CD4-positive, alpha-beta T cell treated with Interleukin-1 beta for 1 hour (primary cell): ENCODE measurements at regions not wholly inside any gene's neighbourhood (a gene's known extent, or its start where the extent isn't known, plus 50 kb on each side); places are given as distances from the start of the nearest gene placed in this dataset.

Experiments used
- DNase-seq, 2 donors: peaks; one replicate each; pipeline ENCODE4 v3.0.0-alpha.2; 2020 to 2022

- no peak for DNase-seq
Measured at GRCh38 chr11:115911613-115912346, 407.6 kb upstream of the CADM1 start.

- DNase-seq, result no peak
Measured at GRCh38 chr11:115910379-115910778, 406.2 kb upstream of the CADM1 start.

GRCh38 chr11:115906171-115906570, 402.0 kb upstream of the CADM1 start:
- DNase-seq, result no peak

- no peak for DNase-seq
Measured at GRCh38 chr11:115905341-115906000, 401.3 kb upstream of the CADM1 start.

GRCh38 chr11:115903179-115903578, 399.0 kb upstream of the CADM1 start:
- no peak for DNase-seq

- no peak for DNase-seq
Measured at GRCh38 chr11:115901069-115901468, 396.9 kb upstream of the CADM1 start.

- DNase-seq, result no peak
Measured at GRCh38 chr11:115900111-115900510, 395.9 kb upstream of the CADM1 start.

GRCh38 chr11:115897707-115898106, 393.5 kb upstream of the CADM1 start:
- DNase-seq, result no peak

GRCh38 chr11:115896084-115896483, 391.9 kb upstream of the CADM1 start:
- no peak for DNase-seq

- no peak for DNase-seq
Measured at GRCh38 chr11:115895594-115895993, 391.4 kb upstream of the CADM1 start.

GRCh38 chr11:115894176-115894575, 390.0 kb upstream of the CADM1 start:
- no peak for DNase-seq

- DNase-seq, result no peak
Measured at GRCh38 chr11:115893461-115894099, 389.4 kb upstream of the CADM1 start.

GRCh38 chr11:115892016-115892415, 387.8 kb upstream of the CADM1 start:
- DNase-seq, result no peak

- DNase-seq, result no peak
Measured at GRCh38 chr11:115891581-115891980, 387.4 kb upstream of the CADM1 start.

- no peak for DNase-seq
Measured at GRCh38 chr11:115890500-115890899, 386.3 kb upstream of the CADM1 start.

GRCh38 chr11:115889712-115890111, 385.5 kb upstream of the CADM1 start:
- no peak for DNase-seq

- DNase-seq, result no peak
Measured at GRCh38 chr11:115887727-115888126, 383.5 kb upstream of the CADM1 start.

GRCh38 chr11:115887316-115887715, 383.1 kb upstream of the CADM1 start:
- no peak for DNase-seq

GRCh38 chr11:115886422-115886733, 382.2 kb upstream of the CADM1 start:
- no peak for DNase-seq

- no peak for DNase-seq
Measured at GRCh38 chr11:115885535-115886421, 381.6 kb upstream of the CADM1 start.

- DNase-seq, result no peak
Measured at GRCh38 chr11:115884800-115885534, 380.8 kb upstream of the CADM1 start.

GRCh38 chr11:115874843-115875242, 370.6 kb upstream of the CADM1 start:
- DNase-seq, result no peak

- DNase-seq, result no peak
Measured at GRCh38 chr11:115873813-115874212, 369.6 kb upstream of the CADM1 start.
